ENCODE measurements at regions not wholly inside any gene's neighbourhood (a gene's known extent, or its start where the extent isn't known, plus 50 kb on each side); places are given as distances from the start of the nearest gene placed in this dataset.
"Not testable (repeated sequence)": the region's sequence is repeated elsewhere in the genome, so short reads cannot be mapped to it uniquely, and the experiment has no call there.

GRCh38 chr9:88258601-88259000 lies 120.3 kb upstream of the SPATA31C2 start (continued):
- TF ChIP-seq ZNF48 (tag by site-specific recombination; IDR thresholded peaks at IDR 0.05) (no peak), ZNF221 (tag by site-specific recombination; IDR thresholded peaks at IDR 0.05; ENCODE audit: borderline replicate concordance) (no peak), ZNF239 (tag by site-specific recombination; IDR thresholded peaks at IDR 0.05) (no peak)

GRCh38 chr9:88258024-88258423 lies 119.7 kb upstream of the SPATA31C2 start:
- Histone ChIP-seq H3K4me3 (ENCODE audit: low read depth, low read length) (no peak overlapping the region), H3K36me3 (ENCODE audit: control insufficient read depth in 2 of 2, insufficient read depth in 1 of 2, low read length in 2 of 2) (no peaks in the 10 kb centered on the region), H3K9me3 (ENCODE audit: control insufficient read depth, insufficient read depth, low read depth, low read length) (no peaks in the 10 kb centered on the region), H3K27ac (ENCODE audit: extremely low read depth, low read depth, low read length) (no peak overlapping the region), H3K4me1 (ENCODE audit: control insufficient read depth, insufficient read depth, low read length) (no peaks in the 10 kb centered on the region)
- TF ChIP-seq ZNF155 (tag by site-specific recombination; IDR thresholded peaks at IDR 0.05) (no peak), ZNF24 (tag by site-specific recombination; IDR thresholded peaks at IDR 0.05) (no peak), ZNF426 (tag by site-specific recombination; IDR thresholded peaks at IDR 0.05) (no peak), ZNF324 (tag by site-specific recombination; IDR thresholded peaks at IDR 0.05) (no peak), ZNF626 (tag by site-specific recombination; IDR thresholded peaks at IDR 0.05) (no peak)
- ChIA-PET CTCF (no interaction called here), POLR2A (no interaction called here)

- H3K36me3 ChIP-seq (ENCODE audit: control insufficient read depth in 2 of 2, insufficient read depth in 1 of 2, low read length in 2 of 2), result no peaks in the 10 kb centered on the region
- no peak for TF ChIP-seq ZNF843 (tag by site-specific recombination; IDR thresholded peaks at IDR 0.05)
- TF ChIP-seq ZNF768 (tag by site-specific recombination; IDR thresholded peaks at IDR 0.05), result no peak
- no peak for TF ChIP-seq KLF10 (tag by site-specific recombination; IDR thresholded peaks at IDR 0.05)
- no peak for TF ChIP-seq ZNF548 (tag by site-specific recombination; IDR thresholded peaks at IDR 0.05)
- no peak for TF ChIP-seq ZNF645 (tag by site-specific recombination; IDR thresholded peaks at IDR 0.05)
- no peak overlapping the region for H3K4me3 ChIP-seq (ENCODE audit: low read depth, low read length)
- ChIA-PET CTCF (interaction anchor here (0.6 to 0.7 kb wide), 4 partner anchors 77 to 373 kb away, joined by 3 to 4 read pairs (median 3); no protein-coding TSS in a partner anchor), POLR2A (no interaction called here)
- H3K27ac ChIP-seq (ENCODE audit: extremely low read depth, low read depth, low read length), result no peak overlapping the region
- H3K9me3 ChIP-seq (ENCODE audit: control insufficient read depth, insufficient read depth, low read depth, low read length), result no peaks in the 10 kb centered on the region
- no peaks in the 10 kb centered on the region for H3K4me1 ChIP-seq (ENCODE audit: control insufficient read depth, insufficient read depth, low read length)
Measured at GRCh38 chr9:88256216-88256615, 117.9 kb upstream of the SPATA31C2 start.

- H3K4me3 ChIP-seq (ENCODE audit: low read depth, low read length); H3K36me3 ChIP-seq (ENCODE audit: control insufficient read depth in 2 of 2, insufficient read depth in 1 of 2, low read length in 2 of 2); H3K27ac ChIP-seq (ENCODE audit: extremely low read depth, low read depth, low read length); H3K4me1 ChIP-seq (ENCODE audit: control insufficient read depth, insufficient read depth, low read length); POLR2A ChIA-PET; H3K9me3 ChIP-seq (ENCODE audit: control insufficient read depth, insufficient read depth, low read depth, low read length): not testable (repeated sequence)
- TF ChIP-seq ZNF692 (tag by site-specific recombination; IDR thresholded peaks at IDR 0.05), result 0 out of 2 replicates have a peak, but pooled peaks have one; percentile 34
- CTCF ChIA-PET, result interaction anchor here (0.6 to 0.7 kb wide), 2 partner anchors 85 to 373 kb away, joined by 3 to 4 read pairs; no protein-coding TSS in a partner anchor
Measured at GRCh38 chr9:88255806-88256205, 117.5 kb upstream of the SPATA31C2 start.

GRCh38 chr9:88251903-88252302 lies 113.6 kb upstream of the SPATA31C2 start:
- CTCF ChIA-PET, result no interaction called here
- POLR2A ChIA-PET, result no interaction called here
- H3K27ac ChIP-seq (ENCODE audit: extremely low read depth, low read depth, low read length), result no peak overlapping the region
- no peak overlapping the region for H3K4me3 ChIP-seq (ENCODE audit: low read depth, low read length)
- no peaks in the 10 kb centered on the region for H3K9me3 ChIP-seq (ENCODE audit: control insufficient read depth, insufficient read depth, low read depth, low read length)
- H3K36me3 ChIP-seq (ENCODE audit: control insufficient read depth in 2 of 2, insufficient read depth in 1 of 2, low read length in 2 of 2), result no peaks in the 10 kb centered on the region
- no peaks in the 10 kb centered on the region for H3K4me1 ChIP-seq (ENCODE audit: control insufficient read depth, insufficient read depth, low read length)
- TF ChIP-seq SETDB1 (IDR thresholded peaks at IDR 0.05; ENCODE audit: insufficient read length, low read length), result peak; percentile 91
- TF ChIP-seq CTCF (tag by site-specific recombination; IDR thresholded peaks at IDR 0.05), result no peak

All from HEK293 (cell line).